ENCODE measurements at regions not wholly inside any gene's neighbourhood (a gene's known extent, or its start where the extent isn't known, plus 50 kb on each side); places are given as distances from the start of the nearest gene placed in this dataset.

- Histone ChIP-seq H3K4me1 (ENCODE audit: control insufficient read depth in 1 of 2, insufficient read depth in 2 of 2, low read length in 2 of 2) (no peaks in the 10 kb centered on the region), H3K36me3 (ENCODE audit: control insufficient read depth in 1 of 2, insufficient read depth in 2 of 2, low read length in 2 of 2) (no peaks in the 10 kb centered on the region), H3K9me3 (ENCODE audit: control insufficient read depth in 1 of 2, low read length in 2 of 2) (no peaks in the 10 kb centered on the region), H3K27ac (ENCODE audit: low read depth, low read length) (no peak overlapping the region), H3K9ac (ENCODE audit: low read depth in 1 of 2, low read length in 2 of 2) (no peak overlapping the region), H3K4me3 (ENCODE audit: low read depth in 1 of 2, low read length in 2 of 2) (no peak overlapping the region), H3K27me3 (ENCODE audit: control insufficient read depth in 1 of 2, insufficient read depth in 2 of 2, low read length in 2 of 2) (no peaks in the 10 kb centered on the region)
These were observed 1517.8 kb downstream of the BRD1 start for GRCh38 chr22:48309836-48310235.

- Histone ChIP-seq H3K9me3 (ENCODE audit: control insufficient read depth in 1 of 2, low read length in 2 of 2) (no peaks in the 10 kb centered on the region), H3K36me3 (ENCODE audit: control insufficient read depth in 1 of 2, insufficient read depth in 2 of 2, low read length in 2 of 2) (no peaks in the 10 kb centered on the region), H3K9ac (ENCODE audit: low read depth in 1 of 2, low read length in 2 of 2) (no peak overlapping the region), H3K27ac (ENCODE audit: low read depth, low read length) (no peak overlapping the region), H3K4me3 (ENCODE audit: low read depth in 1 of 2, low read length in 2 of 2) (no peak overlapping the region), H3K27me3 (ENCODE audit: control insufficient read depth in 1 of 2, insufficient read depth in 2 of 2, low read length in 2 of 2) (no peaks in the 10 kb centered on the region), H3K4me1 (ENCODE audit: control insufficient read depth in 1 of 2, insufficient read depth in 2 of 2, low read length in 2 of 2) (no peaks in the 10 kb centered on the region)
These were observed 1518.5 kb downstream of the BRD1 start for GRCh38 chr22:48309115-48309705.

- H3K9me3 ChIP-seq (ENCODE audit: control insufficient read depth in 1 of 2, low read length in 2 of 2), result no peaks in the 10 kb centered on the region
- H3K9ac ChIP-seq (ENCODE audit: low read depth in 1 of 2, low read length in 2 of 2), result no peak overlapping the region
- no peak overlapping the region for H3K4me3 ChIP-seq (ENCODE audit: low read depth in 1 of 2, low read length in 2 of 2)
- no peaks in the 10 kb centered on the region for H3K36me3 ChIP-seq (ENCODE audit: control insufficient read depth in 1 of 2, insufficient read depth in 2 of 2, low read length in 2 of 2)
- H3K27me3 ChIP-seq (ENCODE audit: control insufficient read depth in 1 of 2, insufficient read depth in 2 of 2, low read length in 2 of 2), result no peaks in the 10 kb centered on the region
- H3K27ac ChIP-seq (ENCODE audit: low read depth, low read length), result no peak overlapping the region
- no peaks in the 10 kb centered on the region for H3K4me1 ChIP-seq (ENCODE audit: control insufficient read depth in 1 of 2, insufficient read depth in 2 of 2, low read length in 2 of 2)
These were observed 1519.7 kb downstream of the BRD1 start for GRCh38 chr22:48307931-48308330.

GRCh38 chr22:48306785-48307510 is 1520.7 kb downstream of the BRD1 start:
- H3K27ac ChIP-seq (ENCODE audit: low read depth, low read length), result no peak overlapping the region
- no peak overlapping the region for H3K9ac ChIP-seq (ENCODE audit: low read depth in 1 of 2, low read length in 2 of 2)
- H3K27me3 ChIP-seq (ENCODE audit: control insufficient read depth in 1 of 2, insufficient read depth in 2 of 2, low read length in 2 of 2), result no peaks in the 10 kb centered on the region
- no peaks in the 10 kb centered on the region for H3K36me3 ChIP-seq (ENCODE audit: control insufficient read depth in 1 of 2, insufficient read depth in 2 of 2, low read length in 2 of 2)
- no peaks in the 10 kb centered on the region for H3K9me3 ChIP-seq (ENCODE audit: control insufficient read depth in 1 of 2, low read length in 2 of 2)
- no peaks in the 10 kb centered on the region for H3K4me1 ChIP-seq (ENCODE audit: control insufficient read depth in 1 of 2, insufficient read depth in 2 of 2, low read length in 2 of 2)
- no peak overlapping the region for H3K4me3 ChIP-seq (ENCODE audit: low read depth in 1 of 2, low read length in 2 of 2)

GRCh38 chr22:48306284-48306683 is 1521.4 kb downstream of the BRD1 start:
- no peak overlapping the region for H3K4me3 ChIP-seq (ENCODE audit: low read depth in 1 of 2, low read length in 2 of 2)
- no peaks in the 10 kb centered on the region for H3K27me3 ChIP-seq (ENCODE audit: control insufficient read depth in 1 of 2, insufficient read depth in 2 of 2, low read length in 2 of 2)
- no peak overlapping the region for H3K27ac ChIP-seq (ENCODE audit: low read depth, low read length)
- no peaks in the 10 kb centered on the region for H3K9me3 ChIP-seq (ENCODE audit: control insufficient read depth in 1 of 2, low read length in 2 of 2)
- no peaks in the 10 kb centered on the region for H3K4me1 ChIP-seq (ENCODE audit: control insufficient read depth in 1 of 2, insufficient read depth in 2 of 2, low read length in 2 of 2)
- no peak overlapping the region for H3K9ac ChIP-seq (ENCODE audit: low read depth in 1 of 2, low read length in 2 of 2)
- no peaks in the 10 kb centered on the region for H3K36me3 ChIP-seq (ENCODE audit: control insufficient read depth in 1 of 2, insufficient read depth in 2 of 2, low read length in 2 of 2)

GRCh38 chr22:48305726-48306235 is 1521.9 kb downstream of the BRD1 start:
- Histone ChIP-seq H3K4me1 (ENCODE audit: control insufficient read depth in 1 of 2, insufficient read depth in 2 of 2, low read length in 2 of 2) (no peaks in the 10 kb centered on the region), H3K36me3 (ENCODE audit: control insufficient read depth in 1 of 2, insufficient read depth in 2 of 2, low read length in 2 of 2) (no peaks in the 10 kb centered on the region), H3K4me3 (ENCODE audit: low read depth in 1 of 2, low read length in 2 of 2) (no peak overlapping the region), H3K27ac (ENCODE audit: low read depth, low read length) (no peak overlapping the region), H3K27me3 (ENCODE audit: control insufficient read depth in 1 of 2, insufficient read depth in 2 of 2, low read length in 2 of 2) (no peaks in the 10 kb centered on the region), H3K9me3 (ENCODE audit: control insufficient read depth in 1 of 2, low read length in 2 of 2) (no peaks in the 10 kb centered on the region), H3K9ac (ENCODE audit: low read depth in 1 of 2, low read length in 2 of 2) (no peak overlapping the region)

GRCh38 chr22:48303369-48303725 is 1524.3 kb downstream of the BRD1 start:
- Histone ChIP-seq H3K4me1 (ENCODE audit: control insufficient read depth in 1 of 2, insufficient read depth in 2 of 2, low read length in 2 of 2) (no peaks in the 10 kb centered on the region), H3K9me3 (ENCODE audit: control insufficient read depth in 1 of 2, low read length in 2 of 2) (no peaks in the 10 kb centered on the region), H3K9ac (ENCODE audit: low read depth in 1 of 2, low read length in 2 of 2) (no peak overlapping the region), H3K27me3 (ENCODE audit: control insufficient read depth in 1 of 2, insufficient read depth in 2 of 2, low read length in 2 of 2) (no peaks in the 10 kb centered on the region), H3K4me3 (ENCODE audit: low read depth in 1 of 2, low read length in 2 of 2) (no peak overlapping the region), H3K27ac (ENCODE audit: low read depth, low read length) (no peak overlapping the region), H3K36me3 (ENCODE audit: control insufficient read depth in 1 of 2, insufficient read depth in 2 of 2, low read length in 2 of 2) (no peaks in the 10 kb centered on the region)

- H3K4me1 ChIP-seq (ENCODE audit: control insufficient read depth in 1 of 2, insufficient read depth in 2 of 2, low read length in 2 of 2), result no peaks in the 10 kb centered on the region
- H3K27me3 ChIP-seq (ENCODE audit: control insufficient read depth in 1 of 2, insufficient read depth in 2 of 2, low read length in 2 of 2), result no peaks in the 10 kb centered on the region
- no peak overlapping the region for H3K4me3 ChIP-seq (ENCODE audit: low read depth in 1 of 2, low read length in 2 of 2)
- no peak overlapping the region for H3K27ac ChIP-seq (ENCODE audit: low read depth, low read length)
- no peak overlapping the region for H3K9ac ChIP-seq (ENCODE audit: low read depth in 1 of 2, low read length in 2 of 2)
- no peaks in the 10 kb centered on the region for H3K36me3 ChIP-seq (ENCODE audit: control insufficient read depth in 1 of 2, insufficient read depth in 2 of 2, low read length in 2 of 2)
- H3K9me3 ChIP-seq (ENCODE audit: control insufficient read depth in 1 of 2, low read length in 2 of 2), result no peaks in the 10 kb centered on the region
These were observed 1524.9 kb downstream of the BRD1 start for GRCh38 chr22:48302657-48303368.

- Histone ChIP-seq H3K36me3 (ENCODE audit: control insufficient read depth in 1 of 2, insufficient read depth in 2 of 2, low read length in 2 of 2) (no peaks in the 10 kb centered on the region), H3K4me1 (ENCODE audit: control insufficient read depth in 1 of 2, insufficient read depth in 2 of 2, low read length in 2 of 2) (no peaks in the 10 kb centered on the region), H3K4me3 (ENCODE audit: low read depth in 1 of 2, low read length in 2 of 2) (no peak overlapping the region), H3K9me3 (ENCODE audit: control insufficient read depth in 1 of 2, low read length in 2 of 2) (no peaks in the 10 kb centered on the region), H3K27ac (ENCODE audit: low read depth, low read length) (no peak overlapping the region), H3K9ac (ENCODE audit: low read depth in 1 of 2, low read length in 2 of 2) (no peak overlapping the region), H3K27me3 (ENCODE audit: control insufficient read depth in 1 of 2, insufficient read depth in 2 of 2, low read length in 2 of 2) (no peaks in the 10 kb centered on the region)
These were observed 1525.8 kb downstream of the BRD1 start for GRCh38 chr22:48301908-48302307.

- Histone ChIP-seq H3K36me3 (ENCODE audit: control insufficient read depth in 1 of 2, insufficient read depth in 2 of 2, low read length in 2 of 2) (no peaks in the 10 kb centered on the region), H3K4me1 (ENCODE audit: control insufficient read depth in 1 of 2, insufficient read depth in 2 of 2, low read length in 2 of 2) (no peaks in the 10 kb centered on the region), H3K27me3 (ENCODE audit: control insufficient read depth in 1 of 2, insufficient read depth in 2 of 2, low read length in 2 of 2) (no peaks in the 10 kb centered on the region), H3K9ac (ENCODE audit: low read depth in 1 of 2, low read length in 2 of 2) (no peak overlapping the region), H3K4me3 (ENCODE audit: low read depth in 1 of 2, low read length in 2 of 2) (no peak overlapping the region), H3K27ac (ENCODE audit: low read depth, low read length) (no peak overlapping the region), H3K9me3 (ENCODE audit: control insufficient read depth in 1 of 2, low read length in 2 of 2) (no peaks in the 10 kb centered on the region)
These were observed 1526.3 kb downstream of the BRD1 start for GRCh38 chr22:48301421-48301820.

Data from duodenal mucosa (tissue), 2 donors.